AG08395 (cell line): ENCODE measurements at regions not wholly inside any gene's neighbourhood (a gene's known extent, or its start where the extent isn't known, plus 50 kb on each side); places are given as distances from the start of the nearest gene placed in this dataset.
"Not testable (repeated sequence)": the region's sequence is repeated elsewhere in the genome, so short reads cannot be mapped to it uniquely, and the experiment has no call there.

Experiments
- DNase-seq: peaks from one replicate; pipeline ENCODE4 v3.0.0; 2012; ENCODE audit warnings: mixed read lengths, low spot score

DNA sequence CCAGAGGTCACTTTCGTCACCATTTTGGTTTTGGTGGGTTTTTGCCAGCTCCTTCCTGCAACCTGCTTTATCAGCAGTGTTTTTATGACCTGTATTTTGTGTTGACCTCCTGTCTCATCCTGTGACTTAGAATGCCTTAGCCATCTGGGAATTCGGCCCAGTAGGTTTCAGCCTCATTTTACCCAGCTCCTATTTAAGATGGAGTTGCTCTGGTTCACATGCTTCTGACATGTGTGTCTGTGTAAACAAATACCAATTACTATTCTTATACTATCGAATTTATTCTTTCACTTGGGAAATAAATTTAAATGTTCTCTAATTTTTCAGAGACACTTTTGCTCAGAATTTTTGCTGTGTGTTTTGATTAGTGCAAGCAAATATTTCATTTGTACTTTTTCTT is 1370.3 kb upstream of the MIR17HG start:
- no peak for DNase-seq

DNA sequence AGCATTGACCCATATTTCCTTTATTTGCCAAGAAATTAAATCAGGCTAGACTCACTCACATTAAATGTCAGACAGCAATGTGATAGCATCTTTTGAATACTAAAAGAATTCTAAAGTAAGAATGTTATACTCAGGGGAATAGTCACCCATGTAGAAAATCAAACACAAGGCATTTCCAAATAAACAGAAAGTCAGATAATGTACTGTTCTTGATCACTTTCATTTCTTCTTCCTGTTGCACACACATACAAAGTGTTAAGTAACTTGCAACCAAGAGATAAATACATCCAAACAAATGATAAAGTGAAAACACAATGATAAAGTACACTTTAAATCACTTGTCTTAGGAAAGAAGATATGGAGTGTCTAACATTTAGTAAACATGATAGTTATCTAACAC is 1366.6 kb upstream of the MIR17HG start:
- no peak for DNase-seq

DNA sequence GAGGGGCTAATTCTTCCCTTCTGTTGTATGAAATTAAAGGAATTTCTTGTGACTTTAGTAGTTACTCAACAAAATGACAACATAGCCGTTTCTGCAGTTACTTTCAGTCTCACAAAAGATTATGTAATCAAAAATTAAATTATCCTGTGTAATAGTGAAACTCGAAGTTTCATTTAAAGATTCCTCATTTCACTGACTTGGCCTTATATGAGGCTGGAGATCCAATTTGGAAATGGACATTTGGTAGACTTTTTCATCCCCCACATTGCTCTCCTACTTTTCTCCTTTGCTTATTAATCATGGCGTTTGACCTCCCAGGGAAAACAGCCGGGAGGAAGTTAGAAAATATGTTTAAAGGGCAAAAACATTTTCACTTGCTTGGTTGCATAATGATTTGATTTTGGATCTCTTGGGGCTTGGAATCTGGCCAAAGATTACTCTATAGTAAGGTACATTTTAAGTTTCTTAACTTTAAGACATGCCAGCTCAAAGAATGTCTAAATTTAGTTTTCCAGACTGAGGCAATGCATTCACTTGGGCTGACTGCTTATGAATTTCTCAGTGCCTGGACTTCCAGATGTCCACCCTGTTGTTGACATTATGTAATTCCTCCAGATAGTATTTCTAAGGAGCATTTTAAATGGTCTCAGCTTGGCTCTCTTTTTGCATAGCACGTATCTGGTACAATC is 1364.9 kb upstream of the MIR17HG start:
- DNase-seq: peak; percentile 2

DNA sequence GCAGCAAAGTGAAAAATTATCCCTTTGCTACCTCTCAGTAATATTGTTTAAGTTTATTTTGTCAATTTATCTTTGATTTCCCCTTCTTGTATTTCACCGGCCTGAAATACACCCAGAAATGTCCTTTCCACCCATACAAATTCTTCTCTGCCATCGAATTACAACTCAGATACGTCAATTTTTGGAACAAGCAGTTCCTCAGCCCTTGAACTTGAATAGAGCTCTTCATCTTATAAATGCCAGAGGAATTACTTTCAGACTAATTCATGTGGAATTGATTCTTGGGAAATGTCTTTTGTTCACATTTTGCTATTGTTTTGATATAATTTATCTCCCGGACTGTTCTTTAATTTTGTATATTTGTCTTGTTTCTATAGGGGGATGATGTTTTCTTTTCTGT is 1359.3 kb upstream of the MIR17HG start:
- no peak for DNase-seq

DNA sequence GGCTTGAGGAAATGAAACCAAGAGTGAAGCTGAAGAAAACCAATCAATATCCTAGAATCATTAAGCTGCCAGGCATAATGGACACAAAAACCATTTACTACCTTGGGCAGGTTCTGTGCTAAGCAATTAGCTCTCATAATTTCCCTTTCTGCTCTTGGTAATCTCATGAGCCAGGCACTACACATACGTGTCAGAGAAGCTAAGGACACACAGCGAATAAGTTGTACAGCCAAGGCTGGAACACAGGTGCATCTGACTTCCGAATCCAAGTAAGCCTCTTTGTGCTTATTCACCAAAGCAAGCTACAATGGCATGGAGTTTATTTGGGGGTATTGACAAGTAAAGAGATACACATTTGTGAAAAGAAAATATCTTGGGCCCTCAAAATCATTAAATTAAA is 1343.9 kb upstream of the MIR17HG start:
- DNase-seq: no peak

DNA sequence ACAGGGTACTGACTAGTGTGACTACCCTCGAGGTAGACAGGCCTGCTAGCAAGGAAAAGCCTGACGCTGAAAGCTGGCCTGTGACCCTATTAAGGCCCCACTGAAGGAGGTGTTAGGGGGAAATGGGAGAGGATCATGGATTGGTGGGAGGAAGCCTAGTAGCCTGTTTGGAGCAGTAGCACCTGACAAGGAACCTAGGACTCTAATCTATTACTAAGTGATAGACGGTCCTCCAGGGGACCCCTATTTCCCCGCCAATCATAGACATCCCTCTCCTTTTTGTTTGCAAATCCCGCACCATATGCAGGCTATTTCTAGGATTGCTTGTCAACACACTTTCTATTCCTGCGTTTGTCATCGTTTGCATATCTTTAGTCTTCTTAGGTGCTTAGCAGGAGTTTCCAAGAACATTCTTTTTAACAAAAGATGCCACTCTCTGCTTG is 1338.8 kb upstream of the MIR17HG start:
- no peak for DNase-seq

DNA sequence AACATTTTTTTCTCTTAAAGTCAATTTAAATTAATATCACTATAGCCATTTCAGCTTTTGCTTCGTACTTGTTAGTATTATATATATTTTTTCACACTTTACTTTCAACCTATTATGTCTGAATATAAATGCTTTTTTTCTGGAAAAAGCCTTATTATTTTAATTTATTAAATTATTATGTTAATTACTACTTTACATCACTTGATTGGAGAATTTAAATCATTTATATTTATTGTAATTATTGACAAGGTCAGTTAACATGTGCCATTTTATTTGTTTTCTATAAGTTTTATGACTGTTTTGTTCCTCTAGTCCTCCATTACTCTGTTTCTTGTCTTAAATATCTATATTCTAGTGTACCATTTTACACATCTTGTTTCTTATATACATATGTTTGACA is 1333.4 kb upstream of the MIR17HG start:
- no peak for DNase-seq

DNA sequence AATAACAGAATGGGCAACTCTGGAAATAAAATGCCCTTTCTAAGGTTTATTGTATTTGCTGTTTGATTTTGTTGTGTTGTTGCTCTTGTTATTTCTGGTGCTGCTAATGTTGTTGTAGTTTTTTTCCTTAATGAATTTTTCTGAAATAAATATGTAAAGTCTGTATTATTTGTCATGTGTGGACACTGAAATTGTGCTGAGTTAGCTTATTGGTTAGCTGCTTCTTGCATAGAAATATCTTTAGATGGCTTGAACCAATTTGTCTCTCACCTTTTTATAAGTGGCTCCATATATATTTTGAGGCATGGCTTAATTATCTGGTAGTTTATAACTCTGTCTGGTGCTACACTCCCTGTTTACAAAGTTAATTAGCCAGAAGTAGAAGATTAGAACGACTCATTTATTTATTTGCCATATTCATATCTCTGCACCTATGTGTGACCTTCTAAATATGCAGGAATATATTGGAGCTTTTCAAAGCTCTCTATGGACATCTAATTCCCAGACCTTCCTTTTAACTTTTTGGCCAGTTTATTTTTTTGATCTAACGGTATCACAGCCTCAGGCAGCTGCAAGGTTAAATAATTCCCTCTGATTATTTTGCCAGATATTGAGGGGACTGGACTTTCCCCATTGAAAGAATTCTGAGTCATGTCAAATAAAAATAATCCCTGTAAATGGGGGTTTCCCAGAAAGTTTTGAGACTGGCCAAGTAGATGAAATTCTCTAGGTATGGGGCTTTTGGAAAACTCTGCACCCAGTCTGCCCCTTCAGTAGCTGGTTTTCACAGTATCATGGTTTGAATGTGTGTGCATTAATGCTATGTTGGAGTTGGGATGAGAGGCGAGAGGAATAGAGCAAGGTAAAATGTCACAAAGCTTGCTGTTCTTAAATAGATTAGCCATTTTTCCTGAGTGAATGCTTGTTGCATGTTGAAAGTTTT is 1331.7 kb upstream of the MIR17HG start:
- no peak for DNase-seq

DNA sequence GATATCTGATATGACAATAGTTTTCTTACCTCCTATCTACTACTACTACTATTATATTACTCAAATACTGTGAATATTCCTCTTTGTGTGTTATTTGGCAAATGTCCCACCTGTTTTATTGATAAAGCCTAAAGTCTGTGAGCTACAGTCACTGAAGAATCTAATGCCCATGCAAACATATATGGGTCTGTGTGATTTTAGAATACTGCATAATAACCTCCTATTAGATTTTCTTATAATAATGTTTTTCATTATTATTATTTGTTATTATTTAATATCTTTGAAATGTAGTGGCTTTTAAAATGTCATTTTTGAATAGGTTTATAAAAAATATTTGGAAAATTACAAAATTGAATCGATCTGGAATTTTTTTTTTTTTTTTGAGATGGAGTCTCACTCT is 1330.8 kb upstream of the MIR17HG start:
- no peak for DNase-seq

DNA sequence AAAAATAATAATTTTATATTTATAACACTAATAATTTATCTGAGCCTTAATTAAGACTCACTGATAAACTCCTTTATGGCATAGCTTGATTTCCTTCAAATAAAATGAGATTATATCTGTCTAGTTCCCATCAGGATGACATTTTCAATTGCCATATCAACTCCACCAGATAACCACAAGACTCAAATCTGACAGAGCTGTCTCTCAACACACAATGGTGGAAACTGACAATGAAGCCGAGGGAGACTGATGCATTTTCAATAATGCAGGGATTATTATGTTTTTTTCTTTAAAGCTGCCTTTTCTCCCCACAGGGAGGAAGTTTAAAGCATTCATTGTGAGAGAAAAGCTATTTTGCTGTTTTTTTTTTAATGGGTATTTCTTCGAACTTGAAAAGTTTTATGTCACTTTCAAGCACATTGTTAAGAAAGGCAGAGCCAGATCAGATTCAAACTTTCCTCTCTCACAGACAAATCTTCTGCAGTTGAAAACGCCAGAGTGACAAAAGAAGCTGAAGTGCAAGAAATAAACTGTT is 1326.9 kb upstream of the MIR17HG start:
- DNase-seq: no peak

DNA sequence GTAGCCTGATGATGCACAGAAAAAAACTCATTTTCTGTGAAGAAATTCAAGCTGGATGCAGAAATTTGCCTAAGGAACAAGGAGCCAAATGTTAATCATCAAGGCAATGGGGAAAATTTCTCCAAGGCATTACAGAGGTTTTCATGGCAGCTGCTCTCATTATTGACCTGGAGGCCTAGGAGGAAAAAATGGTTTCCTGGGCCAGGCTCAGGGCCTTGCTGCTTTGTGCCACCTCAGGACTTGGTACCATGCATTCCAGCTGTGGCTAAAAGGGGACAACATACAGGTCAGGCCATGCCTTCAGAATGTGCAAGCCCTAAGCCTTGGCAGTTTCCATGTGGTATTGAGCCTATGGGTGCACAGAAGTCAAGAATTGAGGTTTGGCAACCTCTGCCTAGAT is 1320.1 kb upstream of the MIR17HG start:
- no peak for DNase-seq

DNA sequence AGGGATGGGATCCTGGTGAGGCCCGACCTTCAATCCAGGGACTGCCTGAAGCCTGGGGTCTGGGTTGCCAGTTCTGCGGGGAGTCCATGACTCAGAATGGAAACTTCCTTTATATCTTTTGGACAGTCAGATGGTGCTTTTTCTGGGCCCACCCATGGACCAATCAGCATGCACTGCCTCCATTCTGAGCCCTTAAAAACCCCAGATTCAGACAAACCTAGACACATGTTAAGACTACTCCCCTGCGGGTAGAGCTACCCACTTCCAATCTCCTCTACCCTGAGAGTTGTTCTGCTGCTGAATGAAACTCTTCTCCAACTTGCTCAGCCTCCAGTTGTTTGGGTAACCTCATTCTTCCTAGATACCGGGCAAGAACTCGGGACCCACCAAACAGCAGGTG is 1315.2 kb upstream of the MIR17HG start:
- DNase-seq: no peak

DNA sequence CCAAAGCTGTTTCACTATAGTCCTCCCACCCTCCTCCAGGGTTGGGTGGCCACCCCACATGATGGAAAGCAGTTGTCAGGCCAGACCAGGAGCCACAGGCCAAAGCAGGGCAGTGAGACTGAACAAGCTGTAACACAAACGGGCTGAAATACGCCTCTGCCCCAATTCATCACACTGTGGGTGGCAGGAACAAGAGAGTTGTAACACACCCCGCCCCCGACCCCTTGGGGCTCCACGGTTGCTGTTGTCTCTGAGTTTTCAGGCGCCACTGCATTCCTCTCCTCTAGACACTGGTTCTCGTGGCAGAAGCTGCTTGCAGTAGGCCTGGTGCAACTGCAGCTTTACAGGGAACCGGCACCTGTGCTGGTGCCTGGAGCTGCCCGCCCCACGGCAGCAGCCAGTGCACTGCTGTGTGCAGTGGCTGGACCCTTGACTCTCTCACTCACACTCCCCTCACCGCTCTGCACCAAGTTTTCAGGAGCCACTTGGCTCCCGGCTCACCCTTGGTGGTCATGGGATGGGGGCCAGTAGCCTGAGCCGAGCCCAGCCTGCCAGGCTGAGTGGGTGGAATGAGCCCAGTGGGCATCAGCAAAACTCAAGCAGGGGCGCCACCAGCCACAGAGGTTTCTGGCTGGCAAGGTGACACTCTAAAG is 1314.5 kb upstream of the MIR17HG start:
- DNase-seq: no peak

DNA sequence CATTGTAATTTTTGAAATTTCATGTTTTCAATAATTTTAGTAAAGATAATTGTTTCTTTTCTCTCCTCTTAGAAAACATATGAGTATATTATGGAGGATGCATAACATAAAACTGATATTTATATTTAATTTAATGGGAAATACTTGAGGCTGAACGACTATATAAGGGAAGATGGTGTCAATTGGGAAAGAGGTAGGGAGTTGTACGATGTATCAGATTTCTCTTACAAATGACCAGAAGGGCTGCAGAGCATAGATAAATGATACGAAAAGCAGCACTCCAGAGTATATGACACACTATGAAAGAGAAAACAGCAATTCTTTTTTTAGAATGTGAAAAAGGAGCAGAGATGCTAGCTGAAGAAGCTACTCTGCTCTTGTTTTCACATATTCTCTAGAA is 1308.0 kb upstream of the MIR17HG start:
- no peak for DNase-seq

DNA sequence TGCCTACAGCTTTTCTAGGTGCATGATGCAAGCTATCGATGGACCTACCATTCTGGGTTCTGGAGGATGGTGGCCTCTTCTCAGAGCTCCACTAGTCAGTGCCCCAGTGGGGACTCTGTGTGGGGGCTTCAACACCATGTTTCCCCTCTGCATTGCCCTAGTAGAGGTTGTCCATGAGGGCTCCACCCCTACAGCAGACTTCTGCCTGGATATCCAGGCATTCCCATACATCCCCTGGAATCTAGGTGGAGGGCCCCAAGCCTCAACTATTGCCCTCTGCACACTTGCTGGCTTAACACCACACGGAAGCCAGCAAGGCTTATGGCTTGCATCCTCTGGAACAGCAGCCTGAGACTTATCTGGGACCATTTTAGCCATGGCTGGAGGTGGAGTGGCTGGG is 1299.9 kb upstream of the MIR17HG start:
- no peak for DNase-seq

DNA sequence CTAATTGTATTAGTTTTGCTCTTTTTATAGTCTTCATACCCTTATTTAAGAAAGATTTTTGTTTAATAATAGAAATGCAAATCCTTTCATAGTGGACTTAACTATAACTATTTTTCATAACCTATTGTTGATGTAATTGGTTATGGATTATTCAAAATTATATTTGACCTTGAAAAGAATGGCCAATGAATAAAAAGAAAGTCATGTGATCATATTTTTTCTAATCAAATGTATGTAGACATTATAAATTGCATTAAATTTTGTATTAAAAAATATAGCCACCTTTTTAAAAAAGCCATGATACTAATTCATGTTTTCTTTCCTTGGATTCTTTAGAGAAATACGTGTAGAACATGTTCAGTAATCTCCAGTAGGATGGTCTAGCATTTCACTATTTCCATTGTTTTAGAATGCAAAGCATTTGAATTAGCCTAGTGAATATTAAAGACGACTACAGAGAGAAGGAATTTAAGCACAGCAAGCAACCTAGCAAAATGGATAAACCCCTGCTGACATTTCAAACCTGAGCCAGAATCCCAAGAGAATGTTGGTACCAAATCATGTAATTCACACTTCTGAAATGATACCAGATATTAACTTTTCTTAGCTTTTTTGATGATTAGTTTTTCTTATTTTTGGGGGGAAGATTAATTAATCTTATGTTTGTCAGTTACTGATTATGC is 1297.4 kb upstream of the MIR17HG start:
- no peak for DNase-seq

DNA sequence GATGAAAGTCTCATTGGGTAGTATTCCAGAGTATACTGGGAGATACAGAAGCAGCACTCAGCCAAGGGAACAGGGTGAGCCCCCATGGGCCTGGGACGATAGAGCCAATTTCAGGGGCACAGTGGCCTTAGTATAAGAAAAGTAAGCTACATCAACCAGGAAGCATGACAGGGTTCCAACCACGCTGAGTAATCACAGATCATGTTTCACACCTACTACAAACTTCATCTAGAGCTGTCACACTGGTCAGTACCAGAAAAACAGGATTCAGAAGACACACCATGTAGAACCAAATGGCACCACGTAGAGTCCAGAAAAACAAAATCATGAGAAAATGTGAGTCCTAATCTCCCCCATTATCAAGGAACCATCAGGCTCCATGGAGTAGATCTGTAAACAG is 1292.4 kb upstream of the MIR17HG start:
- DNase-seq: no peak

DNA sequence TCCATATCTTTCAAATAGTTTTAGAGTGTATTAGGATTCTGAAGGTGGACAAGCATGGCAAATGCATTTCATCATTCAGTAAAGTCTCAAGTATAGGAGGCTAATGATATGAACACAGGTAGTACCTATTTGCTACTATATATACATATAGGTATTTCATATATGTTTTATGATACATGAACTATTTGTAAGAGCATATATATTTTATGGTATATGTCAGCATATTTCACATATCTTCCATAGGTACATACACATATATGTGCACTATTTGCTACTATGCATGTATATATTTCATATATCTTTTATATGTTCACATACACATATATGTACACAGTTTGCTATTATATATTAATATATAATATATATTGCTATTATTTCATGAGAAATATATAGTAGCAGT is 1291.7 kb upstream of the MIR17HG start:
- no peak for DNase-seq

DNA sequence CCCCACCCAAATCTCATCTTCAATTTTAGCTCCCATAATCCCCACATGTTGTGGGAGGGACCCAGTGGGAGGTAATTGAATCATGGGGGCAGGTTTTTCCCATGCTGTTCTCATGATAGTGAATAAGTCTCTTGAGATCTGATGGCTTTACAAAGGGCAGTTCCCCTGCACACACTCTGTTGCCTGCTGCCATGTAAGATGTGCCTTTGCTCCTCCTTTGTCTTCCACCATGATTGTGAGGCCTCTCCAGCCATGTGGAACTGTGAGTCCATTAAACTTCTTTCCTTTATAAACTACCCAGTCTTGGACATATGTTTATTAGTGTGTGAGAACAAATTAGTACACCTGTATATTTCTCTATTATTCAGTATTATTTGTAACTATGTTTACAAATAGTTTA is 1283.3 kb upstream of the MIR17HG start:
- DNase-seq: not testable (repeated sequence)

DNA sequence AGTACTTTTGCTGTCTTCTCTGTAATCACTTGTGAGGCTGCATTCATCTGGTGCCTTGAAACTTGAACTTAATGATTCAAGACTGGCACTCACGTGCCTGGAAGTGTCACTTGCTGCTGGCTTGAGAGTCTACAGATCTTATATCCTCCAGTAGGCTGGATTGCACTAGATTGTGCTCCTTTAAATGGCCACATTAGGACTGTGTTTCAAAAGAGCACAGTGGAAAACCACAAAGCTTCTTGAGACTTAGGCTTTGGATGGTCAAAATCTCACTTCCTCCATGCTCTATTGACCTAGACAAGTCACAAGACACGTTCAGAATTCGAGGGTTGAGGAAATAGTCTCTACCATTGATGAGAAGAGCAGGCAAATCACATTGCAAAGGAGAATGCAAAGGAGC is 1278.8 kb upstream of the MIR17HG start:
- no peak for DNase-seq

DNA sequence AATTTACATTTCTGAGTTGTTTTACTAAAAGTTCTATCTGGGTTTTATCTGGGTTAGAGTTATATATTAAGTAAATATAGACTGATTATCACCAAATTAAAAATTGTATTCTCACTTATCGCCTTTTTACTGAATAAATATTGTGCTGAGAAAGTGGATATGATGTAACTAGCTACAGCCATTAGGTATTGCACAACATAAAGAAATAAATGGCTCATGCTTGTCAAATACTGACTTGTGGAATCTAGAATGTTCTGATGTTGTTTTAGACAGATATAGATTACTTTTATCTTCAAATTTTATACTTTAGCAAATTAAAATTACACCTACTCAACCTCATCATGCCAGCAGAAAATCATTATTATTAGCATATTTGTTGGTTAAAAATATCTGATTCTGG is 1277.1 kb upstream of the MIR17HG start:
- DNase-seq: no peak
